ENCODE measurements at regions not wholly inside any gene's neighbourhood (a gene's known extent, or its start where the extent isn't known, plus 50 kb on each side); places are given as distances from the start of the nearest gene placed in this dataset.

- Histone ChIP-seq H3K9me3 (ENCODE audit: control extremely low read depth in 1 of 3, control insufficient read depth in 2 of 3, insufficient read depth in 1 of 3, low read length in 2 of 3) (no peaks in the 10 kb centered on the region), H3K9ac (ENCODE audit: low read length) (no peak overlapping the region), H3K27ac (ENCODE audit: low read length in 2 of 2) (no peak overlapping the region), H3K79me2 (ENCODE audit: control insufficient read depth, insufficient read depth, low read length) (no peaks in the 10 kb centered on the region), H3K4me3 (ENCODE audit: control extremely low read depth in 1 of 5, extremely low read depth in 1 of 5, insufficient read depth in 1 of 5, low read depth in 2 of 5, low read length in 4 of 5) (no peak overlapping the region), H3K36me3 (replicated peaks in 1 of 2; ENCODE audit: control extremely low read depth in 1 of 2, control insufficient read depth in 1 of 2, extremely low read depth in 1 of 2, insufficient read depth in 2 of 2, low read length in 1 of 2) (no peaks in the 10 kb centered on the region), H4K20me1 (ENCODE audit: control insufficient read depth, insufficient read depth, low read length, poor library complexity, severe bottlenecking) (no peaks in the 10 kb centered on the region), H3K4me1 (ENCODE audit: control insufficient read depth in 2 of 2, insufficient read depth in 2 of 2, low read length in 2 of 2) (no peaks in the 10 kb centered on the region), H3K4me2 (replicated peaks; ENCODE audit: low read depth, low read length, poor library complexity, severe bottlenecking) (no peak overlapping the region), H2AFZ (ENCODE audit: insufficient read depth, low read depth, low read length, poor library complexity, severe bottlenecking) (no peak overlapping the region), H3K27me3 (replicated peaks in 1 of 4; ENCODE audit: control extremely low read depth in 1 of 4, control insufficient read depth in 3 of 4, insufficient read depth in 4 of 4, low read length in 3 of 4) (no peaks in the 10 kb centered on the region)
- Mint-ChIP-seq H3K27ac (no peak overlapping the region), H3K9me3 (ENCODE audit: insufficient read depth) (peaks cover 3% of the 10 kb centered on the region), H3K4me1 (no peaks in the 10 kb centered on the region), H3K4me3 (no peak overlapping the region), H3K27me3 (no peaks in the 10 kb centered on the region)
- ATAC-seq (ENCODE audit: low read depth), result no peak
- CTCF ChIA-PET, result no interaction called here
- no CpG with 5 or more reads among the region's 3 CpGs for WGBS (ENCODE audit: insufficient coverage)
- intact Hi-C loops (cut with micrococcal nuclease), result no loop called here
- POLR2A ChIA-PET, result no interaction called here
- no peak for DNase-seq
- TF ChIP-seq CTCF (IDR thresholded peaks at IDR 0.05) (no peak), EZH2 (IDR thresholded peaks at IDR 0.05; ENCODE audit: borderline replicate concordance, insufficient read depth, low read depth, low read length, poor library complexity, severe bottlenecking) (no peak)
Measured at GRCh38 chr16:75924397-75924796, 198.1 kb upstream of the CPHXL start.

- H3K4me1 Mint-ChIP-seq, result no peaks in the 10 kb centered on the region
- ATAC-seq (ENCODE audit: low read depth), result no peak
- WGBS (ENCODE audit: insufficient coverage), result 20% methylated on average over 1 of the region's 4 CpGs
Measured at GRCh38 chr16:75927810-75928209, 201.5 kb upstream of the CPHXL start.

More at GRCh38 chr16:75927810-75928209, 201.5 kb upstream of the CPHXL start:
- no peak overlapping the region for H3K27ac ChIP-seq (ENCODE audit: low read length in 2 of 2)
- H3K36me3 ChIP-seq (replicated peaks in 1 of 2; ENCODE audit: control extremely low read depth in 1 of 2, control insufficient read depth in 1 of 2, extremely low read depth in 1 of 2, insufficient read depth in 2 of 2, low read length in 1 of 2), result no peaks in the 10 kb centered on the region
- H3K4me1 ChIP-seq (ENCODE audit: control insufficient read depth in 2 of 2, insufficient read depth in 2 of 2, low read length in 2 of 2), result no peaks in the 10 kb centered on the region
- H3K9me3 ChIP-seq (ENCODE audit: control extremely low read depth in 1 of 3, control insufficient read depth in 2 of 3, insufficient read depth in 1 of 3, low read length in 2 of 3), result no peaks in the 10 kb centered on the region
- no peak overlapping the region for H3K4me2 ChIP-seq (replicated peaks; ENCODE audit: low read depth, low read length, poor library complexity, severe bottlenecking)
- no peak overlapping the region for H3K9ac ChIP-seq (ENCODE audit: low read length)
- H3K4me3 Mint-ChIP-seq, result no peak overlapping the region
- peaks cover 3% of the 10 kb centered on the region for H3K9me3 Mint-ChIP-seq (ENCODE audit: insufficient read depth)
- no peak overlapping the region for H3K4me3 ChIP-seq (ENCODE audit: control extremely low read depth in 1 of 5, extremely low read depth in 1 of 5, insufficient read depth in 1 of 5, low read depth in 2 of 5, low read length in 4 of 5)
- no peaks in the 10 kb centered on the region for H3K79me2 ChIP-seq (ENCODE audit: control insufficient read depth, insufficient read depth, low read length)
- H3K27ac Mint-ChIP-seq, result no peak overlapping the region
- no peaks in the 10 kb centered on the region for H4K20me1 ChIP-seq (ENCODE audit: control insufficient read depth, insufficient read depth, low read length, poor library complexity, severe bottlenecking)
- no peak overlapping the region for H2AFZ ChIP-seq (ENCODE audit: insufficient read depth, low read depth, low read length, poor library complexity, severe bottlenecking)
- no peak for DNase-seq
- ChIA-PET CTCF (no interaction called here), POLR2A (no interaction called here)
- no peak for TF ChIP-seq CTCF (IDR thresholded peaks at IDR 0.05)
- no peak for TF ChIP-seq EZH2 (IDR thresholded peaks at IDR 0.05; ENCODE audit: borderline replicate concordance, insufficient read depth, low read depth, low read length, poor library complexity, severe bottlenecking)
- H3K27me3 ChIP-seq (replicated peaks in 1 of 4; ENCODE audit: control extremely low read depth in 1 of 4, control insufficient read depth in 3 of 4, insufficient read depth in 4 of 4, low read length in 3 of 4), result no peaks in the 10 kb centered on the region
- intact Hi-C loops (cut with micrococcal nuclease), result no loop called here
- H3K27me3 Mint-ChIP-seq, result no peaks in the 10 kb centered on the region

All from B cell (primary cell).